ENCODE measurements at regions not wholly inside any gene's neighbourhood (a gene's known extent, or its start where the extent isn't known, plus 50 kb on each side); places are given as distances from the start of the nearest gene placed in this dataset.

DNA sequence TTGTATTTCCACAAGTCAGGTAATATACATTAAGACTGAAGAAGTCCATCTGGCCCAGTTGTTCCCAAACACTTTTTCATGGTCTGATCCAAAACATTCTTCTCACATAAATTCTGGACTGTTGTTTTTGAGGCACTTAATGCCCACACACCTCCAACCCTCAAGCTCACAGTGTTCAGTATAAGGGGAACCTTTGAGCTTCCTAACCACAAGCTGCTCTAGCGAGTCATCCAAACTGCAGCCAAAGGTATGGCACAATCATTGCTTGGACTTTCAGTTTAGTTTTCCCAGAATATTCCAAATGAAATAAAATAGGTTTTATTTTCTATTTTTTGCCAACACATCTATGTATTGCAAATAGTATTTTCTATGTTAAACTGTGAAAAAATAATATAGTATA, 103.0 kb downstream of the PUS7L start:
- H3K4me3 ChIP-seq (replicated peaks in 1 of 2; ENCODE audit: low read depth in 1 of 2, low read length in 2 of 2) = no peak overlapping the region
- ChIA-PET POLR2A (no interaction called here), RAD21 (ENCODE audit: low non-redundant PET in 1 of 2, low total read pairs in 2 of 2, uncharacterized antibody in 2 of 2, unreplicated experiment in 2 of 2) (no interaction called here), CTCF (no interaction called here)
- TF ChIP-seq POLR2AphosphoS5 (IDR thresholded peaks at IDR 0.05; ENCODE audit: low read depth, low read length) (no peak), SRF (IDR thresholded peaks at IDR 0.05; ENCODE audit: low read depth) (no peak), TCF7L2 (IDR thresholded peaks at IDR 0.05; ENCODE audit: borderline replicate concordance, extremely low read depth, insufficient read depth, insufficient read length) (no peak), ZBTB33 (IDR thresholded peaks at IDR 0.05; ENCODE audit: extremely low read depth, insufficient replicate concordance, low read length) (no peak), SP1 (IDR thresholded peaks at IDR 0.05; ENCODE audit: low read depth) (no peak), RAD21 (IDR thresholded peaks at IDR 0.05; ENCODE audit: low read depth) (no peak), EZH2 (IDR thresholded peaks at IDR 0.05) (no peak), FOSL1 (IDR thresholded peaks at IDR 0.05; ENCODE audit: low read depth) (no peak), SIN3A (IDR thresholded peaks at IDR 0.05; ENCODE audit: low read depth) (no peak), ELF1 (IDR thresholded peaks at IDR 0.05; ENCODE audit: borderline replicate concordance, low read depth) (no peak), MAX (IDR thresholded peaks at IDR 0.05) (no peak), JUND (IDR thresholded peaks at IDR 0.05) (no peak), REST (IDR thresholded peaks at IDR 0.05; ENCODE audit: low read depth) (no peak), CEBPB (IDR thresholded peaks at IDR 0.05; ENCODE audit: low read depth) (no peak), EZH2phosphoT487 (IDR thresholded peaks at IDR 0.05; ENCODE audit: borderline replicate concordance) (no peak), YY1 (IDR thresholded peaks at IDR 0.05; ENCODE audit: extremely low read depth, insufficient replicate concordance, low read depth, low read length) (no peak), POLR2A (IDR thresholded peaks at IDR 0.05; ENCODE audit: borderline replicate concordance, extremely low read depth, insufficient read depth, insufficient read length) (no peak)
- TF ChIP-seq, protein P1, sequence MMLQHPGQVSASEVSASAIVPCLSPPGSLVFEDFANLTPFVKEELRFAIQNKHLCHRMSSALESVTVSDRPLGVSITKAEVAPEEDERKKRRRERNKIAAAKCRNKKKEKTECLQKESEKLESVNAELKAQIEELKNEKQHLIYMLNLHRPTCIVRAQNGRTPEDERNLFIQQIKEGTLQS (IDR thresholded peaks at IDR 0.05) = no peak
- H3K27me3 ChIP-seq (ENCODE audit: insufficient read depth, low read length) = no peaks in the 10 kb centered on the region
- ATAC-seq = no peak
- H4K20me1 ChIP-seq (ENCODE audit: insufficient read depth) = no peaks in the 10 kb centered on the region
- H3K9me2 ChIP-seq (ENCODE audit: insufficient read depth) = no peaks in the 10 kb centered on the region
- H3K79me2 ChIP-seq (ENCODE audit: insufficient read depth, low read length) = no peaks in the 10 kb centered on the region
- H2AFZ ChIP-seq (ENCODE audit: low read depth, low read length, poor library complexity, severe bottlenecking) = peak overlapping the region; percentile 52
- H3K4me2 ChIP-seq (ENCODE audit: low read length) = peak overlapping the region; percentile 22; the same call in 1 of the 2 replicates
- intact Hi-C loops (cut with micrococcal nuclease) = no loop called here
- H3K27ac ChIP-seq (ENCODE audit: low read depth, low read length) = no peak overlapping the region
- H3K9me3 ChIP-seq (ENCODE audit: control insufficient read depth in 1 of 2, insufficient read depth in 1 of 2, low read depth in 1 of 2, low read length in 2 of 2) = no peaks in the 10 kb centered on the region
- DNase-seq (ENCODE audit: low read depth, low spot score) = no peak
- H3K36me3 ChIP-seq (ENCODE audit: control insufficient read depth in 1 of 2, insufficient read depth in 2 of 2, low read length in 2 of 2) = no peaks in the 10 kb centered on the region
- peaks cover 0 to 5% of the 10 kb centered on the region in 2 experiments; a peak in 1 of 4 replicates for H3K4me1 ChIP-seq (ENCODE audit: control insufficient read depth in 1 of 2, insufficient read depth in 2 of 2, low read length in 2 of 2)
- BruUV-seq (replicated peaks) = no TSS peak
- H3K9ac ChIP-seq (ENCODE audit: low read length) = no peak overlapping the region

All from HCT116 (cell line).